HG03354 (cell line): ENCODE measurements at regions not wholly inside any gene's neighbourhood (a gene's known extent, or its start where the extent isn't known, plus 50 kb on each side); places are given as distances from the start of the nearest gene placed in this dataset.

Experiments used
- ATAC-seq: cut with Tn5 transposase; IDR thresholded peaks from one replicate; pipeline ENCODE4 v1.9.1; 2021; ENCODE audit warnings: mild to moderate bottlenecking; ENCODE audit not compliant: unreplicated experiment, poor library complexity, severe bottlenecking

DNA sequence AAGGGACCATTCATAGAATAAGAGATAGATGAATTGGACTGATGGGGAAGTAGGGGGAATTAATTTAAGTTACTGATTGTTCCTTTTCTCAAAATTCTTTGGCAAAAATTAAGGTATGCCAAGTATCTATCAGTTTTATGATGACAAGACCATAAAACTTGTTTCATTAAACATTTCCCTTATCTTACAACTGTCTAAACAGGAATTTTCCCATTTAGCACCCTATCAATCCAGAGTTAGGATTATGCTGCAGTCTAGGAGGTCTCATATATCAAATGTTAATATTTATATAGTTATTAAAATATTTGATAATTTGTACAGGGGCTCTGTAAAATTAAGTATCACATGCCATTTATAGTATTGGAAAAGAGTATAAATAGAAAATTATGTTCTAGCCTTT, 51.5 kb upstream of the ARID1B start:
- no peak for ATAC-seq

GRCh38 chr6:156720691-156721685, 56.2 kb upstream of the ARID1B start:
- ATAC-seq = peak; percentile 47

- peak; percentile 85 for ATAC-seq
Observed at GRCh38 chr6:156719720-156720563, 57.2 kb upstream of the ARID1B start.

GRCh38 chr6:156719395-156719719, 57.8 kb upstream of the ARID1B start:
- no peak for ATAC-seq

- ATAC-seq = no peak
Observed at GRCh38 chr6:156718647-156719394, 58.4 kb upstream of the ARID1B start.

GRCh38 chr6:156717542-156717941, 59.6 kb upstream of the ARID1B start:
- no peak for ATAC-seq

- ATAC-seq = no peak
Observed at GRCh38 chr6:156715839-156716238, 61.3 kb upstream of the ARID1B start.

- no peak for ATAC-seq
Observed at GRCh38 chr6:156713548-156713947, 63.6 kb upstream of the ARID1B start.

DNA sequence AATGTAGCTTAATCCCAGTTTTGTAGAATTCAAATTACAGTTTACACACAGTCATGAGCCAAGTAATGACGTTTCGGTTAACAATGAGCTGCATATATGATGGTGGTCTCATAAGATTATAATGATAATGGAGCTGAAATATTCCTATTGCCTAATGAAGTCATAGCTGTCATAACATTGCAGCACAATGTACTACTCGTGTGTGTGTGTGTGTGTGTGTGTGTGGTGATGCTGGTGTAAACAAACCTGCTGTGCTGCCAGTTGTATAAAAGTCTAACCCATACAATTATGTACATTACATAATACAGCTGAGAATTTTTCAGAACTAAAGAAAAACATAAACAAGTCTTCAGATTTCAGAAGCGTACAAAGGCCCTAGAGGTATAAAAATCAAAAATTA, 66.7 kb upstream of the ARID1B start:
- ATAC-seq = no peak

- no peak for ATAC-seq
Observed at GRCh38 chr6:156707818-156708217, 69.4 kb upstream of the ARID1B start.

- ATAC-seq = no peak
Observed at GRCh38 chr6:156703719-156704118, 73.5 kb upstream of the ARID1B start.

DNA sequence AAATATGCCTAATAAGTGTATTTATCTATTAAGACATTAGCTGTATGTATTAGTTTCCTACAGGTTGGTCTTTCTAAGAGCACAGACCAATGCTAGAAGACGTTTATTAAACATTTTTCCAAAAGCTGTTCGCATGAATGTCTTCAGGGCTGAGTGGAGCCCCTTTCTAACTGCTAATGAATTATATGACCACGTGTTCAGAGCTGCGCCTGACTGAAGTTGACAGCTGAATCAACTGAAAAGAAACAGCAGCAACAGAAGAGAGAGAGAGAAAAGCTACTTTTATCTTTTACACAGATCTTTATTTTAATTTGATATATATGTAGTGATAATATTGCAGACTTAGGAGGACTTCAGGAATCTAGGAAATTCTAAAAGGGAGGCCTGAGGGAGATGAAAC, 75.2 kb upstream of the ARID1B start:
- ATAC-seq = no peak

DNA sequence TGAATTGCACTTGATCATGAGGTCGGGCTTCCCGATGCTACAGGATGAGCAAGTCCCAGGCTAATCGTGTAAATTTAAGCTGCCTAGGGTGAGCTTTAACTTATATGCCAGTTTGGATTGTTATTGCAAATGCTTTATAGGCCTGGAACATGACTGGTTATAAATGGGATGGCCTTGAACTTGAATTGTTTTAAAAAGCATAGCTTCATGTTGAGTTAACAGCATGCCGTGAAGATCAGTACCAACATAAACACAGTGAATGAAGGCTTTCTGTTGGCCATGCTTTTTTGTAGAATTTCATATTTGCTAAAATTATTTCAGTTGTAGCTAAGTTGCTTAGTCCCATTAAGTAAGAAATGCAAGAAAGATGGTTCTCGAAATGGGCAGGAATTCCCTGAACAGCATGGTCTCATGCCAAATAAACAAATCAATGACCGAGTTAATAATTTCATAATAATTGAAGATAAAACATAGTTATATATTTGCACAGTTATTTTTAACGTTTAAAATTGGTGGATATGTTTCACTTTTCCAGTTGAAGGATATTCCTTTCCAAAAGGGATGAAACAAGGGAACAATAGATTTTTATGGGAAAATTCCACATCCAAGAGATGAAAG, 76.6 kb upstream of the ARID1B start:
- no peak for ATAC-seq

DNA sequence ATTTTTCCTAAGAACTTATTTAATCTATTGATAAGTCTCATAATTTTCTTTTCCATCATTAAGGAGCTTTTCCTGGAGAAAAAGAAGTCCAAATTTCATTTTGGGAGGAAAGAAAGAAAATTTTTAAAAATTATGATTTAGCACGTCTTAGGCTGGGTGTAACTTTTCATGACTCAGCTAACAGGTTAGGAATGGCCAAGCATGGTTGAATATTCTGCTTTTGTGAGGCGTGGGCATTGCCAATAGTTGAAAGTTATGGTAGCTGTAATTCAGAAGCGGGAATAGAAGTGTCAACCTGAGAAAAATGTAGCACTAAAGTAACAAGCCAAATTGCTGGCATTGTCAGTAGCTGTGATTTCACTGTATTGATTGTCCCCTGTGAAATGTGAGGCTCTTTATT, 77.2 kb upstream of the ARID1B start:
- no peak for ATAC-seq

DNA sequence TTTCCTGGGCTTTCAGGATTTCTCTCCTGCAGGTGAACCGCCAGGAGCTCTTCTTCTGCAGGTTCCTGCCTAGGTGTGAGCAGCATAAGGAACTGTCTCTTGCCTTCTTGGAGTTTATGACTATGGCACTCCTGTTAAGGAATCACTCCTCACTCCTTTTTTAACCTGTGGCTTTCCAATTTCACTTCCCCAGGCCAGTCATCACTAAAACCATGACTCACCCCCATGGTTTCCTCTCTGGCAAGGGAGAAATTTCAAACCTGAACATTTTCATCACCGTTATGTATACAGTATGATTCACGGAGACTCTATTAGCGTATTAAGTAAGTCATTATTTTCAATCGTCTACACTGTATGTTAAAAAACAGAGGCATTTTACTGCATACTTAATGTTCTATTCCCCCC, 78.2 kb upstream of the ARID1B start:
- peak; percentile 38 for ATAC-seq

DNA sequence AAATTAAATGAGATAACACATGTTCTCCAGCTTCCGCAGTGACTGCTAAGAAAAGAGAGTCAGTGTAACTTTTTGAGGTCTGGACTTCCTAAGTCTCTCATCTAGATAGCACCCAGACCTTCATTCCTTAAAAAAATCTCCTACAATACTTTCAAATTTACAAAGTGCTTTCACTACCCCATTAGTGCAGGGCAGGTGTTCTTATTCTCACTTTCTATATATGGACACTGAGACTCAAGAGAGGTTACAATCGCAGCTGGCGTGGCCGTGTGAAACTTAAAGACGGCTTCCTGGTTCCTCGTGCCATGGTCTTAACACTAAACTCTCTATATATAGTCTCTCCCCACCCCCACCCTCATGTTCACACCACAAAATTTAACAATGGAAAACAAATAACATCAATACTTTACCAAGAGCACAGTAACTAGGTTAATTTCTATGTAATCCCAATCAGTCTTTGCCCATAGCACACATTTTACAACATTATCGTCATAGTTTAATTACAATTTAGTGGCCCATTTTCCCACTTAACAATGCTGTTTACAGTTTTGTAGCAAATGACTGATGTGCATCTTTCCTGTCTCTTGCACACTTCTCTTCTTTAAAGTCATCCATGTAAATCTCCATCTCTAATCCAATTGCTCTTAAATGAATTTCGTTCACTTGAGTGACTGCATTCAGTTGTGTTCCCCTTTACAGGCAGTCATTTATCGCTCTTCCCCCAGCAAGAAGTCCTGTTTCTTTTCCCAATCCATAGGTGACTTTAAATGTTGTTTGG, 78.8 kb upstream of the ARID1B start:
- peak; percentile 80 for ATAC-seq

GRCh38 chr6:156697225-156697830, 79.8 kb upstream of the ARID1B start:
- ATAC-seq = peak; percentile 44

GRCh38 chr6:156695742-156696141, 81.4 kb upstream of the ARID1B start:
- no peak for ATAC-seq

DNA sequence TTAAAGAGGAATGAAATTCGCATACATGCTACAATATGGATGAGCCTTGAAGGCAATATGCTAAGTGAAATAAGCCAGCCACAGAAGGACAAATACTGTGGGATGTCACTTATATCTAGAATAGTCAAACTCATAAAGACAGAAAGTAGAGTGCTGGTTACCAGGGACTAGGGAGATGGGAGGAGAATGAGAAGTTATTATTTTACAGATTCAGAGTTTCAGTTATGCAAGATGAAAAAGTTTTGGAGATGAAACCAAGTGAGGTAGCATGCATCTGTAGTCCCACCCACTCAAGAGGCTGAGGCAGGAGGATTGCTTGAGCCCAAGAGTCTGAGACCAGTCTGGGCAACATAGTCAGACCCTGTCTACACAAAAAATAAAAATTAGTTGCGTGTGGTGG, 82.5 kb upstream of the ARID1B start:
- peak; percentile 17 for ATAC-seq
